GM12891 (cell line): ENCODE measurements at regions not wholly inside any gene's neighbourhood (a gene's known extent, or its start where the extent isn't known, plus 50 kb on each side); places are given as distances from the start of the nearest gene placed in this dataset.

Experiments used
- POLR2A ChIP-seq: IDR thresholded peaks from 2 replicates; pipeline ENCODE4 v1.6.1; 2011; ENCODE audit warnings: low read depth, low read length, control low read depth
- POLR2AphosphoS5 ChIP-seq: IDR thresholded peaks from 2 replicates; pipeline ENCODE4 v1.6.1; 2011; ENCODE audit warnings: low read depth, low read length, control low read depth
- TAF1 ChIP-seq: IDR thresholded peaks from 2 replicates; pipeline ENCODE4 v1.6.1; 2011; ENCODE audit warnings: low read depth, low read length, control low read depth

DNA sequence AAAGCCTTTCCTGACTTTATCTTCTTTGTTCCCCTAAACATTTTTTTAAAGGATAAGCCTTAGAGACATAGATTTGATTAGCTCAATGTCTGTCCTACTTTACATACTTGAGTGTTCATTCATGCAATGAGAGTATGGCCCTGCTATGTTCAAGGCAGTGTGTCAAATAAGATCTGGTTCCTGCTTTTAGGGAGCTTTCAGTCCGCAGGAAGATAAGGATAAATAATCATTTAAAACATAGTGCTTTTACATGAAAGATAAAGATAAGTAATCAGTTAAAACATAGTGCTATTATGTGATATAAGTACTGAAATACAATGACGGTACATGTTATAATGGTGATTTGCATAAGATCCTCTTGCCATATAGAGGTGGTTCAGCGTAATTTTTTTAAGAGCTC is 378.3 kb upstream of the PRICKLE1 start:
- no peak for TF ChIP-seq TAF1
- TF ChIP-seq POLR2A: no peak
- TF ChIP-seq POLR2AphosphoS5: no peak
